HepG2 (cell line): ENCODE measurements at regions not wholly inside any gene's neighbourhood (a gene's known extent, or its start where the extent isn't known, plus 50 kb on each side); places are given as distances from the start of the nearest gene placed in this dataset.

Source experiments
- ATAC-seq: fragments of 200-7000 bp; cut with Tn5 transposase; 3 replicates; pipeline ENCODE4 v1.9.1; 2020; ENCODE audit warnings: mild to moderate bottlenecking, moderate library complexity
- BruUV-seq: library from RNA; stranded (reverse); fragments of 400-500 nt; replicated peaks from 2 replicates; lab custom pipeline; 2021; lab: Mats Ljungman, UMichigan
- CTCF ChIA-PET: fragments of 300-600 bp; formaldehyde crosslinking; extraction: SDS; loops from one replicate; lab custom pipeline; 2021; ENCODE audit warnings: low total read pairs, inconsistent platforms, low intra/inter-chr PET ratio; lab: Yijun Ruan, JAX
- POLR2A ChIA-PET: fragments of 350-600 bp; sonication (Branson Sonifier 250); formaldehyde crosslinking; loops from one replicate; lab custom pipeline; 2020; ENCODE audit warnings: antibody characterized with exemption, inconsistent platforms; lab: Yijun Ruan, JAX
- DNase-seq: peaks from one replicate; pipeline ENCODE4 v3.0.0-alpha.2; 2015; ENCODE audit warnings: low spot score
- FAIRE-seq: peaks from 3 replicates; lab custom pipeline; 2011; peaks lifted over from hg19 to GRCh38; lab: Jason Lieb, UNC
- H2AFZ ChIP-seq: one replicate; pipeline ENCODE4 v1.6.1; 2011; ENCODE audit warnings: low read length, inconsistent platforms
- H3K27ac ChIP-seq: fragments of 300-600 bp; 3 replicates; pipeline ENCODE4 v1.8.0; 2011; ENCODE audit warnings: mixed run types, mild to moderate bottlenecking, mixed read lengths, low read length, inconsistent platforms; ENCODE audit not compliant: insufficient read depth; ENCODE audit errors: extremely low read length
- H3K27me3 ChIP-seq, 2 experiments: fragments of 200-600 bp in 1 of 2; 2 replicates in 1 of 2; 3 replicates in 1 of 2; pipeline versions ENCODE4 v1.6.0 to v1.8.0; 2011; ENCODE audit warnings: low read length in 2 of 2, mild to moderate bottlenecking in 2 of 2, moderate library complexity in 2 of 2, inconsistent platforms in 1 of 2; ENCODE audit not compliant: insufficient read depth in 2 of 2, control insufficient read depth in 1 of 2
- H3K36me3 ChIP-seq, 2 experiments: fragments of 200-600 bp in 1 of 2; replicated peaks in 1 of 2; 2 replicates in 1 of 2; 3 replicates in 1 of 2; pipeline versions ENCODE4 v1.5.1 to v1.8.0; 2011; ENCODE audit warnings: low read length in 2 of 2, inconsistent platforms in 1 of 2; ENCODE audit not compliant: insufficient read depth in 2 of 2, control insufficient read depth in 1 of 2
- H3K4me1 ChIP-seq: 2 replicates; pipeline ENCODE4 v1.5.1; 2012; ENCODE audit warnings: low read length, inconsistent platforms; ENCODE audit not compliant: insufficient read depth
- H3K4me2 ChIP-seq: 2 replicates; pipeline ENCODE4 v1.6.0; 2011; ENCODE audit warnings: low read depth, low read length, inconsistent platforms
- H3K4me3 ChIP-seq, 3 experiments: fragments of 200-600 bp in 1 of 3; sonication (generic), shearing (Covaris generic) in 1 of 3; replicated peaks in 1 of 3; 2 replicates each; pipeline ENCODE4 v1.5.1; 2011 to 2016; ENCODE audit warnings: low read length in 3 of 3, inconsistent platforms in 2 of 3, low read depth in 2 of 3, mild to moderate bottlenecking in 2 of 3, control low read depth in 1 of 3, mixed read lengths in 1 of 3; ENCODE audit not compliant: insufficient read depth in 1 of 3
- H3K79me2 ChIP-seq: one replicate; pipeline ENCODE4 v1.6.1; 2011; ENCODE audit warnings: low read length, inconsistent platforms; ENCODE audit not compliant: insufficient read depth
- H3K9ac ChIP-seq: 2 replicates; pipeline ENCODE4 v1.6.0; 2011; ENCODE audit warnings: mild to moderate bottlenecking, low read depth, low read length, inconsistent platforms; ENCODE audit not compliant: insufficient read depth
- H3K9me3 ChIP-seq: 2 replicates; pipeline ENCODE4 v1.5.1; 2012; ENCODE audit warnings: mild to moderate bottlenecking, low read length
- H4K20me1 ChIP-seq: 2 replicates; pipeline ENCODE4 v1.6.0; 2011; ENCODE audit warnings: inconsistent platforms, mild to moderate bottlenecking, low read length, moderate library complexity; ENCODE audit not compliant: insufficient read depth
- FOXA3 ChIP-seq: IDR thresholded peaks from 2 replicates; pipeline ENCODE4 v1.6.1; 2016; ENCODE audit warnings: missing genetic modification reagents, missing compliant biosample characterization
- FOXP1 ChIP-seq, 2 experiments: fragments of 450-650 bp in 1 of 2; IDR thresholded peaks; 2 replicates each; pipeline ENCODE4 v1.6.1; 2017 to 2018; ENCODE audit warnings: antibody characterized with exemption in 1 of 2
- NFE2 ChIP-seq: sonication (generic); formaldehyde crosslinking; IDR thresholded peaks from 2 replicates; pipeline ENCODE4 v1.4.0; 2020; ENCODE audit warnings: missing genetic modification reagents
- TARDBP ChIP-seq: sonication (generic); formaldehyde crosslinking; IDR thresholded peaks from 2 replicates; pipeline ENCODE4 v1.8.0; 2022; ENCODE audit warnings: mild to moderate bottlenecking, missing genetic modification reagents
- ZNF20 ChIP-seq: sonication (generic); formaldehyde crosslinking; IDR thresholded peaks from 2 replicates; pipeline ENCODE4 v1.4.0; 2020; ENCODE audit warnings: mild to moderate bottlenecking, moderate library complexity, missing genetic modification reagents
- ZNF274 ChIP-seq: sonication (generic); formaldehyde crosslinking; IDR thresholded peaks from 2 replicates; pipeline ENCODE4 v1.5.1; 2020; ENCODE audit warnings: mild to moderate bottlenecking, missing genetic modification reagents
- ZNF556 ChIP-seq: sonication (generic); formaldehyde crosslinking; IDR thresholded peaks from 2 replicates; pipeline ENCODE4 v1.4.0; 2020; ENCODE audit warnings: mild to moderate bottlenecking, missing genetic modification reagents, borderline replicate concordance
- ZNF562 ChIP-seq: sonication (generic); formaldehyde crosslinking; IDR thresholded peaks from 2 replicates; pipeline ENCODE4 v1.8.0; 2022; ENCODE audit warnings: missing genetic modification reagents, borderline replicate concordance
- WGBS: methylation state at CpG from one replicate; pipeline ENCODE4 v1.1.6; 2017; ENCODE audit warnings: low lambda C conversion rate; 5-methylcytosine and 5-hydroxymethylcytosine counted together
- in situ Hi-C: cut with HindIII; loops from 2 replicates; pipeline ENCODE4 v1.10.0; 2017; ENCODE audit warnings: low pct_unique_long_range_greater_than_20kb; ENCODE audit not compliant: extremely low pct_ligation_motif_present
- intact Hi-C: fragments of 100-400 bp; cut with micrococcal nuclease; formaldehyde crosslinking; loops from one replicate; pipeline ENCODE4 v1.10.0; 2022; ENCODE audit not compliant: unreplicated experiment
- TF ChIP-seq, protein P1 (sequence below), 2 experiments: sonication (generic) in 1 of 2; formaldehyde crosslinking in 1 of 2; IDR thresholded peaks; 2 replicates each; pipeline versions ENCODE4 v1.4.0 to v1.6.1; 2016 to 2020; ENCODE audit warnings: borderline replicate concordance in 1 of 2, low read depth in 1 of 2, mild to moderate bottlenecking in 1 of 2, missing genetic modification reagents in 1 of 2
- TF ChIP-seq, protein P2 (sequence below): sonication (generic); formaldehyde crosslinking; conservative IDR thresholded peaks from 2 replicates; pipeline ENCODE4 v1.4.0; 2020; ENCODE audit warnings: missing genetic modification reagents
- TF ChIP-seq, protein P3 (sequence below): sonication (generic); formaldehyde crosslinking; IDR thresholded peaks from 2 replicates; pipeline ENCODE4 v1.8.1; 2023; ENCODE audit warnings: mild to moderate bottlenecking, missing genetic modification reagents
- TF ChIP-seq, protein P4 (sequence below): sonication (generic); formaldehyde crosslinking; conservative IDR thresholded peaks from 2 replicates; pipeline ENCODE4 v1.4.0; 2020; ENCODE audit warnings: missing genetic modification reagents
- TF ChIP-seq, protein P5 (sequence below): sonication (generic); formaldehyde crosslinking; IDR thresholded peaks from 2 replicates; pipeline ENCODE4 v1.4.0; 2020; ENCODE audit warnings: missing genetic modification reagents, mild to moderate bottlenecking, borderline replicate concordance

DNA sequence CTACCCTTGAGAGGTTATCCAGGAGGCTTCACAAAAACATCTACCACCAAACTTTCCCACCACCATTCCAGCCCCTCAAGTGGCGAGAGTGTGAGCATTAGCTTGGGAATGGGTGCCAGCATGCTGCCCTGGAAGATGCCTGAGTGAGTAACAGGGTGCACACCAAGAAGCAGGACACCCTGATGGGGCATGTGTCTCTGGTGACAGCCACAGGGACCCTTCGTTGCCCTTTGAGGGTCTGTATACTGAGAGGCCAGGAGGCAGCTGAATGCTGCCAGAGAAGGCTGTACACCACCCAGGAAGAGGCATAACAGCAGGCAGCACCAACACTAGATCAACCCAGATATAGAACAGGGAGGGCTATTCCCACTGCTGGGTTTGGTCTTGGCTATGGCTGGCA lies 233.6 kb upstream of the THSD7B start:
- Histone ChIP-seq H3K27ac (no peak overlapping the region), H3K36me3 (no peaks in the 10 kb centered on the region), H2AFZ (no peak overlapping the region), H3K4me3 (no peak overlapping the region), H3K9ac (no peak overlapping the region), H4K20me1 (no peaks in the 10 kb centered on the region), H3K4me1 (no peaks in the 10 kb centered on the region), H3K4me2 (no peak overlapping the region), H3K9me3 (no peaks in the 10 kb centered on the region), H3K27me3 (no peaks in the 10 kb centered on the region), H3K79me2 (no peaks in the 10 kb centered on the region)
- in situ Hi-C loops, result no loop called here
- POLR2A ChIA-PET, result no interaction called here
- FAIRE-seq (no peak), DNase-seq (no peak), ATAC-seq (no peak)
- WGBS, result 0% methylated on average over 2 of the region's 2 CpGs
- TF ChIP-seq, protein P1, sequence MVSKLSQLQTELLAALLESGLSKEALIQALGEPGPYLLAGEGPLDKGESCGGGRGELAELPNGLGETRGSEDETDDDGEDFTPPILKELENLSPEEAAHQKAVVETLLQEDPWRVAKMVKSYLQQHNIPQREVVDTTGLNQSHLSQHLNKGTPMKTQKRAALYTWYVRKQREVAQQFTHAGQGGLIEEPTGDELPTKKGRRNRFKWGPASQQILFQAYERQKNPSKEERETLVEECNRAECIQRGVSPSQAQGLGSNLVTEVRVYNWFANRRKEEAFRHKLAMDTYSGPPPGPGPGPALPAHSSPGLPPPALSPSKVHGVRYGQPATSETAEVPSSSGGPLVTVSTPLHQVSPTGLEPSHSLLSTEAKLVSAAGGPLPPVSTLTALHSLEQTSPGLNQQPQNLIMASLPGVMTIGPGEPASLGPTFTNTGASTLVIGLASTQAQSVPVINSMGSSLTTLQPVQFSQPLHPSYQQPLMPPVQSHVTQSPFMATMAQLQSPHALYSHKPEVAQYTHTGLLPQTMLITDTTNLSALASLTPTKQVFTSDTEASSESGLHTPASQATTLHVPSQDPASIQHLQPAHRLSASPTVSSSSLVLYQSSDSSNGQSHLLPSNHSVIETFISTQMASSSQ (IDR thresholded peaks at IDR 0.05; ENCODE audit: low read depth), result no peak
- TF ChIP-seq, protein P1 (CRISPR knock-in tag; IDR thresholded peaks at IDR 0.05; ENCODE audit: borderline replicate concordance), result no peak
- TF ChIP-seq, protein P2, sequence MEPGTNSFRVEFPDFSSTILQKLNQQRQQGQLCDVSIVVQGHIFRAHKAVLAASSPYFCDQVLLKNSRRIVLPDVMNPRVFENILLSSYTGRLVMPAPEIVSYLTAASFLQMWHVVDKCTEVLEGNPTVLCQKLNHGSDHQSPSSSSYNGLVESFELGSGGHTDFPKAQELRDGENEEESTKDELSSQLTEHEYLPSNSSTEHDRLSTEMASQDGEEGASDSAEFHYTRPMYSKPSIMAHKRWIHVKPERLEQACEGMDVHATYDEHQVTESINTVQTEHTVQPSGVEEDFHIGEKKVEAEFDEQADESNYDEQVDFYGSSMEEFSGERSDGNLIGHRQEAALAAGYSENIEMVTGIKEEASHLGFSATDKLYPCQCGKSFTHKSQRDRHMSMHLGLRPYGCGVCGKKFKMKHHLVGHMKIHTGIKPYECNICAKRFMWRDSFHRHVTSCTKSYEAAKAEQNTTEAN, result no peak
- TF ChIP-seq TARDBP (CRISPR knock-in tag), result no peak
- no peak for TF ChIP-seq ZNF556 (CRISPR knock-in tag)
- TF ChIP-seq NFE2 (CRISPR knock-in tag), result no peak
- TF ChIP-seq ZNF20 (CRISPR knock-in tag), result no peak
- TF ChIP-seq FOXP1 (IDR thresholded peaks at IDR 0.05), result no peak
- no peak for TF ChIP-seq FOXP1 (CRISPR knock-in tag; IDR thresholded peaks at IDR 0.05)
- TF ChIP-seq, protein P3, sequence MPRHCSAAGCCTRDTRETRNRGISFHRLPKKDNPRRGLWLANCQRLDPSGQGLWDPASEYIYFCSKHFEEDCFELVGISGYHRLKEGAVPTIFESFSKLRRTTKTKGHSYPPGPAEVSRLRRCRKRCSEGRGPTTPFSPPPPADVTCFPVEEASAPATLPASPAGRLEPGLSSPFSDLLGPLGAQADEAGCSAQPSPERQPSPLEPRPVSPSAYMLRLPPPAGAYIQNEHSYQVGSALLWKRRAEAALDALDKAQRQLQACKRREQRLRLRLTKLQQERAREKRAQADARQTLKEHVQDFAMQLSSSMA, result no peak
- TF ChIP-seq, protein P4, sequence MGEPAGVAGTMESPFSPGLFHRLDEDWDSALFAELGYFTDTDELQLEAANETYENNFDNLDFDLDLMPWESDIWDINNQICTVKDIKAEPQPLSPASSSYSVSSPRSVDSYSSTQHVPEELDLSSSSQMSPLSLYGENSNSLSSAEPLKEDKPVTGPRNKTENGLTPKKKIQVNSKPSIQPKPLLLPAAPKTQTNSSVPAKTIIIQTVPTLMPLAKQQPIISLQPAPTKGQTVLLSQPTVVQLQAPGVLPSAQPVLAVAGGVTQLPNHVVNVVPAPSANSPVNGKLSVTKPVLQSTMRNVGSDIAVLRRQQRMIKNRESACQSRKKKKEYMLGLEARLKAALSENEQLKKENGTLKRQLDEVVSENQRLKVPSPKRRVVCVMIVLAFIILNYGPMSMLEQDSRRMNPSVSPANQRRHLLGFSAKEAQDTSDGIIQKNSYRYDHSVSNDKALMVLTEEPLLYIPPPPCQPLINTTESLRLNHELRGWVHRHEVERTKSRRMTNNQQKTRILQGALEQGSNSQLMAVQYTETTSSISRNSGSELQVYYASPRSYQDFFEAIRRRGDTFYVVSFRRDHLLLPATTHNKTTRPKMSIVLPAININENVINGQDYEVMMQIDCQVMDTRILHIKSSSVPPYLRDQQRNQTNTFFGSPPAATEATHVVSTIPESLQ, result no peak
- TF ChIP-seq ZNF274 (CRISPR knock-in tag), result no peak
- TF ChIP-seq, protein P5, sequence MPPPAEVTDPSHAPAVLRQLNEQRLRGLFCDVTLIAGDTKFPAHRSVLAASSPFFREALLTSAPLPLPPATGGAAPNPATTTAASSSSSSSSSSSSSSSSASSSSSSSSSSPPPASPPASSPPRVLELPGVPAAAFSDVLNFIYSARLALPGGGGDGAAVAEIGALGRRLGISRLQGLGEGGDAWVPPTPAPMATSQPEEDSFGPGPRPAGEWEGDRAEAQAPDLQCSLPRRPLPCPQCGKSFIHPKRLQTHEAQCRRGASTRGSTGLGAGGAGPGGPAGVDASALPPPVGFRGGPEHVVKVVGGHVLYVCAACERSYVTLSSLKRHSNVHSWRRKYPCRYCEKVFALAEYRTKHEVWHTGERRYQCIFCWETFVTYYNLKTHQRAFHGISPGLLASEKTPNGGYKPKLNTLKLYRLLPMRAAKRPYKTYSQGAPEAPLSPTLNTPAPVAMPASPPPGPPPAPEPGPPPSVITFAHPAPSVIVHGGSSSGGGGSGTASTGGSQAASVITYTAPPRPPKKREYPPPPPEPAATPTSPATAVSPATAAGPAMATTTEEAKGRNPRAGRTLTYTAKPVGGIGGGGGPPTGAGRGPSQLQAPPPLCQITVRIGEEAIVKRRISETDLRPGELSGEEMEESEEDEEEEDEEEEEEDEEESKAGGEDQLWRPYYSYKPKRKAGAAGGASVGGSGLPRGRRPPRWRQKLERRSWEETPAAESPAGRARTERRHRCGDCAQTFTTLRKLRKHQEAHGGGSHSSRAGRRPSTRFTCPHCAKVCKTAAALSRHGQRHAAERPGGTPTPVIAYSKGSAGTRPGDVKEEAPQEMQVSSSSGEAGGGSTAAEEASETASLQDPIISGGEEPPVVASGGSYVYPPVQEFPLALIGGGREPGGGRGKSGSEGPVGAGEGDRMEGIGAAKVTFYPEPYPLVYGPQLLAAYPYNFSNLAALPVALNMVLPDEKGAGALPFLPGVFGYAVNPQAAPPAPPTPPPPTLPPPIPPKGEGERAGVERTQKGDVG (CRISPR knock-in tag), result no peak
- TF ChIP-seq ZNF562 (CRISPR knock-in tag), result no peak
- no peak for TF ChIP-seq FOXA3 (CRISPR knock-in tag)
- no TSS peak for BruUV-seq
- intact Hi-C loops, result loop anchor here (1.0 kb wide), 1 partner anchor 28 kb away; no protein-coding TSS in a partner anchor
- CTCF ChIA-PET, result no interaction called here
